HL-60 (cell line): ENCODE measurements at regions not wholly inside any gene's neighbourhood (a gene's known extent, or its start where the extent isn't known, plus 50 kb on each side); places are given as distances from the start of the nearest gene placed in this dataset.

ENCODE experiments used
- DNase-seq, 2 experiments: peaks; one replicate each; pipeline ENCODE4 v3.0.0-alpha.2; 2010 to 2020; ENCODE audit warnings: low read depth in 1 of 2, low spot score in 1 of 2
- H3K27ac ChIP-seq: fragments of 250-450 bp; sonication (Bioruptor Pico); replicated peaks from 2 replicates; pipeline ENCODE4 v1.5.1; 2020; ENCODE audit warnings: mild to moderate bottlenecking, moderate library complexity
- H3K27me3 ChIP-seq: fragments of 250-450 bp; sonication (Bioruptor Pico); 2 replicates; pipeline ENCODE4 v1.5.1; 2021; ENCODE audit warnings: mild to moderate bottlenecking, moderate library complexity; ENCODE audit not compliant: insufficient read depth, poor library complexity, severe bottlenecking
- H3K4me3 ChIP-seq: replicated peaks from 2 replicates; pipeline ENCODE4 v1.5.1; 2011; ENCODE audit warnings: mild to moderate bottlenecking, control low read depth, low read length; ENCODE audit not compliant: insufficient read depth
- CTCF ChIP-seq: IDR thresholded peaks from one replicate; pipeline ENCODE4 v1.5.1; 2011; ENCODE audit warnings: low read length, control low read depth, inconsistent platforms; ENCODE audit not compliant: insufficient read depth
- GABPA ChIP-seq: IDR thresholded peaks from 2 replicates; pipeline ENCODE4 v1.6.1; 2012; ENCODE audit warnings: low read depth
- POLR2AphosphoS5 ChIP-seq: IDR thresholded peaks from 2 replicates; pipeline ENCODE4 v1.6.1; 2012; ENCODE audit warnings: low read depth
- SPI1 ChIP-seq: IDR thresholded peaks from 2 replicates; pipeline ENCODE4 v1.6.1; 2012; ENCODE audit warnings: low read depth, mild to moderate bottlenecking, borderline replicate concordance
- TF ChIP-seq, protein P1 (sequence below): IDR thresholded peaks from 2 replicates; pipeline ENCODE4 v1.6.1; 2012; ENCODE audit warnings: low read depth; ENCODE audit not compliant: insufficient replicate concordance

DNA sequence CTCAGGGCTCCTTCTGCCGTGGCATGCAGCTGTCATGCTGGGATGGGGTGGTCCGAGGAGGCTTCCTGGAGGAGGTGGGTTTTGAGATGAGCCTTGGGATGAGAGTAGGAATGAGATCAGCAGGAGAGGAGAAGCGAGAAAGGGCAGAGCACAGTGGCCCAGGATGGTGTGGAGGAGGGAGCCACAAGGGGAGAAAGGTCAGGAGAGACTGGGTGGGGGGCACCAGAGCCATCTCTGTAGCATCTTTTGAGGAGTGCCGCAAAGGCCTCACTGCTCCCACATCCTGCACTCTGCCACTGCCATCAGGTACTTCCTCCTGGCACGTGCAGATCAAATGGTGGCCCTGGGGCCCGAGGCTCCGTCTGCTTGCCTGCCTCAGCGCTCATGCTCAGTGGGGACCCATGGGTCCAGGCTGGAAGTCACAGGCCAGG, 150.2 kb downstream of the MACROH2A1 start:
- TF ChIP-seq, protein P1, sequence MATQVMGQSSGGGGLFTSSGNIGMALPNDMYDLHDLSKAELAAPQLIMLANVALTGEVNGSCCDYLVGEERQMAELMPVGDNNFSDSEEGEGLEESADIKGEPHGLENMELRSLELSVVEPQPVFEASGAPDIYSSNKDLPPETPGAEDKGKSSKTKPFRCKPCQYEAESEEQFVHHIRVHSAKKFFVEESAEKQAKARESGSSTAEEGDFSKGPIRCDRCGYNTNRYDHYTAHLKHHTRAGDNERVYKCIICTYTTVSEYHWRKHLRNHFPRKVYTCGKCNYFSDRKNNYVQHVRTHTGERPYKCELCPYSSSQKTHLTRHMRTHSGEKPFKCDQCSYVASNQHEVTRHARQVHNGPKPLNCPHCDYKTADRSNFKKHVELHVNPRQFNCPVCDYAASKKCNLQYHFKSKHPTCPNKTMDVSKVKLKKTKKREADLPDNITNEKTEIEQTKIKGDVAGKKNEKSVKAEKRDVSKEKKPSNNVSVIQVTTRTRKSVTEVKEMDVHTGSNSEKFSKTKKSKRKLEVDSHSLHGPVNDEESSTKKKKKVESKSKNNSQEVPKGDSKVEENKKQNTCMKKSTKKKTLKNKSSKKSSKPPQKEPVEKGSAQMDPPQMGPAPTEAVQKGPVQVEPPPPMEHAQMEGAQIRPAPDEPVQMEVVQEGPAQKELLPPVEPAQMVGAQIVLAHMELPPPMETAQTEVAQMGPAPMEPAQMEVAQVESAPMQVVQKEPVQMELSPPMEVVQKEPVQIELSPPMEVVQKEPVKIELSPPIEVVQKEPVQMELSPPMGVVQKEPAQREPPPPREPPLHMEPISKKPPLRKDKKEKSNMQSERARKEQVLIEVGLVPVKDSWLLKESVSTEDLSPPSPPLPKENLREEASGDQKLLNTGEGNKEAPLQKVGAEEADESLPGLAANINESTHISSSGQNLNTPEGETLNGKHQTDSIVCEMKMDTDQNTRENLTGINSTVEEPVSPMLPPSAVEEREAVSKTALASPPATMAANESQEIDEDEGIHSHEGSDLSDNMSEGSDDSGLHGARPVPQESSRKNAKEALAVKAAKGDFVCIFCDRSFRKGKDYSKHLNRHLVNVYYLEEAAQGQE: no peak
- TF ChIP-seq CTCF (no peak), GABPA (no peak), SPI1 (no peak), POLR2AphosphoS5 (no peak)
- H3K27ac ChIP-seq: no peak overlapping the region
- no peaks in the 10 kb centered on the region for H3K27me3 ChIP-seq
- DNase-seq: no peak
- no peak overlapping the region for H3K4me3 ChIP-seq

DNA sequence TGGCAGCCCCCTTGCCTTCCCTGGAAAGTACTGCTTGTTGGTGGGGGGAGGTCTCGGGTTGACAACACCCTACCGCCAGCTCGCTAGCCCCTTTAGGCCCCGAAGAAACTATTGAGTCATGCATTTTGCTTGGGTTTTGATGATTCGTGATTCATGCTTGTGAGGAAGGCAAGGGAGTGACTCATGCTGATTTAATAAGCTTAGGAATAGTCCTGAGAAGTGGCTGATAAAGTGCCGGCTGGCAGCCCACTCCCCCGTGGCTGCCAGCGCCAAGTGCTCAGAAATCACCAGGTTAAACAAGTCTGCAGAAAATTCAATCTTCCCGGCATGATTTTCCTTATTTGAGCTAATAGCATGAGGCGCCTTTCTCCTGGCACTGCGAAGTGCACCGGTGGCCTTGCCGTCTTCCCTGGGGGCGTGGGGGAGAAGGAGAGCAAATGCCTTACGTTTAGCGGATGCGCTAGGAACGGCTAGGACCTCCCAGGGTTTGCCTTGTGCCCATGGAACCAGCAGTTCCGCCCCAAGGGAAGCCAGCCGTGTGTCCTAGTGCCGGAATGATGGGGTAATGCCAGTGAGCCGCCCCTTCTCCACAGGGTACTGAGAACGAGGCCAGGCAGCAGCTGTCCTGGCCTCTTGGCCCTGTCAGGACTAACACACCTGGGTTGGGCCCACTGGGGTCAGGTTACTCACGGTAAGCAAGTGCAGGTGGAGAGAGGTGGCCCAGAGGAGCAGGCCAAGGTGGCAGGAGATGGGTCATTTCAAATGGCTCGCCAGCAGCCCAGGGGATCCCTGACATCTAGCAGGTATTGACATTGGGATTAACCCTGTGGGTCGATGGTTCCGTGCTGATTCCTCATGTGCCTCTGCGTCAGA, 151.9 kb downstream of the MACROH2A1 start:
- TF ChIP-seq, protein P1: no peak
- TF ChIP-seq SPI1: no peak
- TF ChIP-seq CTCF: no peak
- no peak for TF ChIP-seq GABPA
- no peak for TF ChIP-seq POLR2AphosphoS5
- Histone ChIP-seq H3K27me3 (no peaks in the 10 kb centered on the region), H3K4me3 (no peak overlapping the region), H3K27ac (no peak overlapping the region)
- DNase-seq: peak in 1 of 2 experiments; percentile 25

DNA sequence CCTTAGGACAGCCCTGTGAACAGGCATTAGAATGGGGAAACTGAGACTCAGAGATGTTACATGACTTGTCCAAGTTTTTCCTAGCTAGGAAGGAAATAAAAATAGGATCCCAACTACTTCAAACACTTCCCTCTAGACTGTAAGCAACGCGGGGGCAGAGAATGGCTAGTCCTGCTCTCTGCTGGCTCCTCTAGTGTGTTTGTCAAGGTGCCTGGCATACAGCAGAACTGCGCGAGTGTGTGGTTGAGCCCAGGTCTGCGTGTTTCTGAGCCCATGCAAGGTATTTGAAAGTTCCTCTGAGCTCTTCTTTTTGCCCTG, 152.5 kb downstream of the MACROH2A1 start:
- TF ChIP-seq, protein P1: no peak
- TF ChIP-seq SPI1: no peak
- no peak for TF ChIP-seq GABPA
- TF ChIP-seq POLR2AphosphoS5: no peak
- no peak for TF ChIP-seq CTCF
- Histone ChIP-seq H3K27ac (no peak overlapping the region), H3K27me3 (no peaks in the 10 kb centered on the region), H3K4me3 (no peak overlapping the region)
- no peak for DNase-seq
